Prostate gland (tissue), 2 donors: ENCODE measurements at regions not wholly inside any gene's neighbourhood (a gene's known extent, or its start where the extent isn't known, plus 50 kb on each side); places are given as distances from the start of the nearest gene placed in this dataset.

Experiments used
- DNase-seq: peaks from one replicate; pipeline ENCODE4 v3.0.0-alpha.2; 2019; ENCODE audit warnings: low spot score
- H3K27ac ChIP-seq, 2 donors: fragments of 200-600 bp; sonication (generic); 2 replicates each; pipeline ENCODE4 v1.5.1; 2017 to 2019
- H3K27me3 ChIP-seq: fragments of 200-600 bp; sonication (generic); replicated peaks from 2 replicates; pipeline ENCODE4 v1.5.1; 2019; ENCODE audit not compliant: insufficient read depth
- H3K36me3 ChIP-seq, 2 donors: fragments of 200-600 bp; sonication (generic); 1 replicate in 1 of 2; 2 replicates in 1 of 2; pipeline versions ENCODE4 v1.5.1 to v1.8.1; 2017 to 2019
- H3K4me1 ChIP-seq: fragments of 200-600 bp; sonication (generic); replicated peaks from 2 replicates; pipeline ENCODE4 v1.5.1; 2019
- H3K4me3 ChIP-seq, 2 donors: fragments of 200-600 bp; sonication (generic); 2 replicates each; pipeline ENCODE4 v1.5.1; 2017 to 2019
- H3K9me3 ChIP-seq: fragments of 200-600 bp; sonication (generic); 2 replicates; pipeline ENCODE4 v1.5.1; 2017
- POLR2A ChIP-seq: fragments of 450-650 bp; IDR thresholded peaks from one replicate; pipeline ENCODE4 v1.6.1; 2016; ENCODE audit warnings: antibody characterized with exemption, mild to moderate bottlenecking
- POLR2AphosphoS5 ChIP-seq: sonication (generic); formaldehyde crosslinking; IDR thresholded peaks from one replicate; pipeline ENCODE4 v1.6.1; 2017; ENCODE audit warnings: antibody characterized with exemption
- WGBS: methylation state at CpG from one replicate; pipeline ENCODE4 v1.1.5; 2018; 5-methylcytosine and 5-hydroxymethylcytosine counted together
- intact Hi-C: fragments of 100-400 bp; cut with DNase I; formaldehyde crosslinking; loops from one replicate; pipeline ENCODE4 v1.14.2; 2022
- TF ChIP-seq, protein P1 (sequence below), 4 experiments: fragments of 200-600 bp in 2 of 4; fragments of 450-650 bp in 2 of 4; sonication (generic) in 2 of 4; IDR thresholded peaks; 1 replicate in 3 of 4; 2 replicates in 1 of 4; pipeline ENCODE4 v1.5.1; 2016 to 2019; ENCODE audit warnings: antibody characterized with exemption in 4 of 4, mild to moderate bottlenecking in 2 of 4, moderate library complexity in 2 of 4

GRCh38 chr20:11711214-11711613 is 206.5 kb upstream of the BTBD3 start:
- Histone ChIP-seq H3K27ac (no peak overlapping the region), H3K9me3 (no peaks in the 10 kb centered on the region), H3K36me3 (no peaks in the 10 kb centered on the region), H3K27me3 (no peaks in the 10 kb centered on the region), H3K4me1 (no peaks in the 10 kb centered on the region), H3K4me3 (no peak overlapping the region)
- intact Hi-C loops = no loop called here
- no peak for DNase-seq
- TF ChIP-seq, protein P1, sequence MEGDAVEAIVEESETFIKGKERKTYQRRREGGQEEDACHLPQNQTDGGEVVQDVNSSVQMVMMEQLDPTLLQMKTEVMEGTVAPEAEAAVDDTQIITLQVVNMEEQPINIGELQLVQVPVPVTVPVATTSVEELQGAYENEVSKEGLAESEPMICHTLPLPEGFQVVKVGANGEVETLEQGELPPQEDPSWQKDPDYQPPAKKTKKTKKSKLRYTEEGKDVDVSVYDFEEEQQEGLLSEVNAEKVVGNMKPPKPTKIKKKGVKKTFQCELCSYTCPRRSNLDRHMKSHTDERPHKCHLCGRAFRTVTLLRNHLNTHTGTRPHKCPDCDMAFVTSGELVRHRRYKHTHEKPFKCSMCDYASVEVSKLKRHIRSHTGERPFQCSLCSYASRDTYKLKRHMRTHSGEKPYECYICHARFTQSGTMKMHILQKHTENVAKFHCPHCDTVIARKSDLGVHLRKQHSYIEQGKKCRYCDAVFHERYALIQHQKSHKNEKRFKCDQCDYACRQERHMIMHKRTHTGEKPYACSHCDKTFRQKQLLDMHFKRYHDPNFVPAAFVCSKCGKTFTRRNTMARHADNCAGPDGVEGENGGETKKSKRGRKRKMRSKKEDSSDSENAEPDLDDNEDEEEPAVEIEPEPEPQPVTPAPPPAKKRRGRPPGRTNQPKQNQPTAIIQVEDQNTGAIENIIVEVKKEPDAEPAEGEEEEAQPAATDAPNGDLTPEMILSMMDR (IDR thresholded peaks at IDR 0.05) = no peak
- TF ChIP-seq POLR2A (no peak), POLR2AphosphoS5 (no peak)
- WGBS = 90% methylated on average over 5 of the region's 5 CpGs

GRCh38 chr20:11712639-11713160 is 205.0 kb upstream of the BTBD3 start:
- Histone ChIP-seq H3K4me1 (no peaks in the 10 kb centered on the region), H3K4me3 (no peak overlapping the region), H3K27ac (no peak overlapping the region), H3K36me3 (no peaks in the 10 kb centered on the region), H3K27me3 (no peaks in the 10 kb centered on the region), H3K9me3 (no peaks in the 10 kb centered on the region)
- DNase-seq = no peak
- intact Hi-C loops = no loop called here
- WGBS = 84% methylated on average over 3 of the region's 3 CpGs
- TF ChIP-seq POLR2AphosphoS5 (no peak), POLR2A (no peak)

DNA sequence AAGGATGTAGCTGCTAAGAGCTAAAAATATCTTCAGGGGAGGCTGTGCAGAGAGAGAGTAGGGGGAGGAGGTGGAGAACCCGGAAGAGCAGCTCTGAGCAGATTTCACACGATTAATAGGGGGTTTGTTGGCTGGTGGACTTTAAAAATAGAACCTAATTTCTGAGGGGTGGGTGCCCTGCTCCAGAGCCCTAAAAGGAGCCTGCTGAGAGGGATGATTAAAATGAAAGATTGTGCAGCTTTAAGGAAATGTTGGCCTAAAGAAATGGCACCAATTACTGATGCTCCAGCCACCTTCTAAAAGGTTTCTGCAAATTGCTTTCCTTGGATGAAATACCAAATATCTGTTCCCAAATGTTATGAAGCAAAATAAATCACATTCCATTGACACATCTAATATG is 202.8 kb upstream of the BTBD3 start:
- TF ChIP-seq POLR2A (no peak), POLR2AphosphoS5 (no peak)
- TF ChIP-seq, protein P1 (IDR thresholded peaks at IDR 0.05) = no peak
- Histone ChIP-seq H3K4me3 (no peak overlapping the region), H3K27ac (no peak overlapping the region), H3K27me3 (no peaks in the 10 kb centered on the region), H3K36me3 (no peaks in the 10 kb centered on the region), H3K9me3 (no peaks in the 10 kb centered on the region), H3K4me1 (no peaks in the 10 kb centered on the region)
- intact Hi-C loops = no loop called here
- DNase-seq = no peak
- 45% methylated on average over 2 of the region's 2 CpGs for WGBS

DNA sequence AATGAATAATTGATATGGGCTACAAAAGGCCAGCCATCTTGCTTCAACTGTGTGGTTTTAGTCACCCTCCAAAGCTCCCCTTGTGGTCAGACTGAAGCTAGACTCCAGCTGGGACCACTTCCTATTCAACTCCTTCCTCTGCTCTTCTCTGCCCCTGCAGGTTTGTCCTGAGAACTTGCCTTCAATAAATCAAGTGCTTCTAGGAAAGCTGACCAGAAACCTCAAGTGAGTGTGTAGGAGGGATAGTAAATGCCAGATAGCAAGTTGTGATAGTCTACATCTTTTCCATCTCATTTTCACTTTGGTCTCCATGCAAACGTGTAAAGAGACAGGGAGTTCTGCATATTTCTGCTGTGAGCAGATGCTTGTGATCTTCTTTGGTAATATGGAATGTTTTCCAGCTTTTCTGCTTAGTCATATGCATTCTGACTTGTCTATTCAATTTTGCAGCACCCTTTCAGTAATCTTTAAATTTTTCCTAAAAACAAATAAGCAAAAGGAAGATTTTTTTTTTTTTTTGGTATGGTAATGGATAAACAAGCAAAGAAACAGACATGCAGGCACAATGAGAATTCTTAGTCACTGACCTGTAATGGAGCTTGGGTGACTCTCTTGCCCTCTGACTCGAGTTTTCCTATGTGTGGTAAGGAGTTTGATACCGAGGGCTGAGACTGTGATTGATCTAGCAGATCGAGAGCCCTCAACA is 201.3 kb upstream of the BTBD3 start:
- H3K36me3 ChIP-seq = no peaks in the 10 kb centered on the region
- H3K4me1 ChIP-seq = no peaks in the 10 kb centered on the region
- H3K9me3 ChIP-seq = no peaks in the 10 kb centered on the region
- intact Hi-C loops = no loop called here
- WGBS = 45% methylated on average over 4 of the region's 4 CpGs
- no peaks in the 10 kb centered on the region for H3K27me3 ChIP-seq
- TF ChIP-seq POLR2A = no peak
- TF ChIP-seq, protein P1 (IDR thresholded peaks at IDR 0.05) = no peak
- TF ChIP-seq POLR2AphosphoS5 = no peak
- DNase-seq = no peak
- no peak overlapping the region for H3K4me3 ChIP-seq
- H3K27ac ChIP-seq = no peak overlapping the region

DNA sequence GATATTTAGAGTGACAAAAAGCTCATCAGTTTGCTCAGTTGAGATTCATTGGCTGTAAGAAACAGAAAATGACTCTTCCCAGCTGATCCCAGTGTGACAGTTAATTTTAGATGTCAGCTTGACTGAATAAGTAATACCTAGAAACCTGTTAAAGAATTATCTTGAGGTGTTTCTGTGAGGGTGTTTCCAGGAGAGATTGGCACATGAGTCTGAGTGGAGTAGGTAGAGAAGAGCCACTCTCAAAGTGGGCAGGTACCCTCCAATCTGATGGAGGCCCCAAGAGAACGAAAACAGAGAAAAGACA is 200.8 kb upstream of the BTBD3 start:
- Histone ChIP-seq H3K36me3 (no peaks in the 10 kb centered on the region), H3K4me1 (no peaks in the 10 kb centered on the region), H3K9me3 (no peaks in the 10 kb centered on the region), H3K4me3 (no peak overlapping the region), H3K27ac (no peak overlapping the region), H3K27me3 (no peaks in the 10 kb centered on the region)
- TF ChIP-seq POLR2A (no peak), POLR2AphosphoS5 (no peak)
- TF ChIP-seq, protein P1 (IDR thresholded peaks at IDR 0.05) = no peak
- intact Hi-C loops = no loop called here
- DNase-seq = no peak
- 95% methylated on average over 1 of the region's 1 CpG for WGBS
